ENCODE measurements at regions not wholly inside any gene's neighbourhood (a gene's known extent, or its start where the extent isn't known, plus 50 kb on each side); places are given as distances from the start of the nearest gene placed in this dataset.

DNA sequence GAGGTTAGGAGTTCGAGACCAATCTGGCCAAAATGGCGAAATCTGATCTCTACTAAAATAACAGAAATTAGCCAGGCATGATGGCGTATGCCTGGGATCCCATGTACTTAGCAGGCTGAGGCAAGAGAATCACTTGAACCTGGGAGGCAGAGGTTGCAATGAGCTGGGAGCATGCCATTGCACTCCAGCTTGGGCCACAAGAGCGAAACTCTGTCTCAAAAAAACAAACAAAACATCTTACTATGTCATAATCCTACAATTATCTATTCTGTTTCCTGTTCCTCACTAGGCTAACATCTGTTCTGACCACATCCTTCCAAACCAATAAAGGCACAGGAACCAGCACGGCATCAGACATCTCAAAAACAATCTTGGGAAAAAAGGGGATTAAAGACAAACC lies 361.8 kb upstream of the UBE2E3 start:
- intact Hi-C loops (cut with DNase I): no loop called here
- H3K27me3 ChIP-seq: no peaks in the 10 kb centered on the region
- H3K4me1 ChIP-seq: no peaks in the 10 kb centered on the region
- ATAC-seq (no peak), DNase-seq (no peak), FAIRE-seq (no peak)
- no peaks in the 10 kb centered on the region for H3K9me3 ChIP-seq
- TF ChIP-seq, protein P1, sequence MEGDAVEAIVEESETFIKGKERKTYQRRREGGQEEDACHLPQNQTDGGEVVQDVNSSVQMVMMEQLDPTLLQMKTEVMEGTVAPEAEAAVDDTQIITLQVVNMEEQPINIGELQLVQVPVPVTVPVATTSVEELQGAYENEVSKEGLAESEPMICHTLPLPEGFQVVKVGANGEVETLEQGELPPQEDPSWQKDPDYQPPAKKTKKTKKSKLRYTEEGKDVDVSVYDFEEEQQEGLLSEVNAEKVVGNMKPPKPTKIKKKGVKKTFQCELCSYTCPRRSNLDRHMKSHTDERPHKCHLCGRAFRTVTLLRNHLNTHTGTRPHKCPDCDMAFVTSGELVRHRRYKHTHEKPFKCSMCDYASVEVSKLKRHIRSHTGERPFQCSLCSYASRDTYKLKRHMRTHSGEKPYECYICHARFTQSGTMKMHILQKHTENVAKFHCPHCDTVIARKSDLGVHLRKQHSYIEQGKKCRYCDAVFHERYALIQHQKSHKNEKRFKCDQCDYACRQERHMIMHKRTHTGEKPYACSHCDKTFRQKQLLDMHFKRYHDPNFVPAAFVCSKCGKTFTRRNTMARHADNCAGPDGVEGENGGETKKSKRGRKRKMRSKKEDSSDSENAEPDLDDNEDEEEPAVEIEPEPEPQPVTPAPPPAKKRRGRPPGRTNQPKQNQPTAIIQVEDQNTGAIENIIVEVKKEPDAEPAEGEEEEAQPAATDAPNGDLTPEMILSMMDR (IDR thresholded peaks at IDR 0.05): no peak
- H3K4me3 ChIP-seq: no peak overlapping the region
- 79 to 87% methylated on average over 5 of the region's 5 CpGs for WGBS, 2 donors
- H3K36me3 ChIP-seq: no peaks in the 10 kb centered on the region
- H3K27ac ChIP-seq: no peak overlapping the region

DNA sequence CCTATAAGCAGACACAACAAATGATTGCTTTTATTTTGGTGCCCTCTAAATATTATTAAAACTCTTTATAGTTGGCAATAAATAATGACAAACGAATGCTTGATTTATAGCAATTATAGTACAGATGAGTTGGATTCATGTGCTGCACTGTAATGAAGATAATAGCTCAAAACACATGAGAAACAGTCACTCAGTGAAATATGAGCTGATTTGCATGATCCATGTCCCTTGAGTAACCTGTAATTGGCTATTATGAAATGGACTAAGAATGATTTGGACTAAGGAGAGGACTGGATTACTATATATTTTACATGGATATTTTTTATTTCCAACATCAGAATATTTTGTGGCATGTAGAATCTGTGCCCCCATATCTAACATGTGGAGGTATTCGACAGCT lies 365.6 kb upstream of the UBE2E3 start:
- no peaks in the 10 kb centered on the region for H3K36me3 ChIP-seq
- intact Hi-C loops (cut with DNase I): no loop called here
- DNase-seq (no peak), FAIRE-seq (no peak), ATAC-seq (no peak)
- no peaks in the 10 kb centered on the region for H3K9me3 ChIP-seq
- TF ChIP-seq, protein P1 (IDR thresholded peaks at IDR 0.05): no peak
- H3K4me1 ChIP-seq: no peaks in the 10 kb centered on the region
- 67 to 81% methylated on average over 2 of the region's 2 CpGs for WGBS, 2 donors
- no peak overlapping the region for H3K27ac ChIP-seq
- H3K4me3 ChIP-seq: no peak overlapping the region
- no peaks in the 10 kb centered on the region for H3K27me3 ChIP-seq

DNA sequence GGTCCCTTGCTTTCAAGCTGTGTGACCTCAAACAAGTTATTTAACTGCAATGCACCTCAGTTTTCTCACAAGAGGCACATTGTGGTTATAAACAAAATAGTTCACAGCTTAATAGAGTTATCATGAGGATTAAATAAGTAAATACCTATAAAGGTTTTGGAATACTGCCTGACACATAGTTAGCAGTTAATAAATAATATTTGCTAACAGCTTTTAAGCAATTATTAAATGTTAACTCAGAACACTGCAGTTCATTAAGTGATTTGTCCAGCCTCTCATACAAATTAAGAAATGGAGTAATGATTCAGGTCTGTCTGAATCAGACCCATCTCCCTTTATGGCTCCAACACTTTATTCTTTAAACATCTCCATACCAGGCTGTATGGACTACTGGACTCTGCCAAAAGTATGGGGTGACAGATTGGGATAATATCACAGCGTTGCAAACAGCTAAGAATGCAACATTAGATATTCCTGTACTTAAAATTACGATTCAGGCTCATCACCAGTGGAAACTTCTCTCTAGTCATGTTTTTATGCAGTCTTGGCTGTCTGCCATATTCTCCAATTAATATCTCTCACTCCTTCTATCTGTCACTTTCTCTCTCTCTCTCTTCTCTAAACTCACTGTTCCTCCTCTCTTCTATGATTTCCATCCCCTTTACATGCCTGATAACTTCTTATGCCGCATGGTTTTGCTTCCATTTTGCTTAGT lies 370.6 kb upstream of the UBE2E3 start:
- no peak for ATAC-seq
- Histone ChIP-seq H3K36me3 (no peaks in the 10 kb centered on the region), H3K9me3 (no peaks in the 10 kb centered on the region), H3K27me3 (no peaks in the 10 kb centered on the region), H3K4me3 (no peak overlapping the region), H3K4me1 (no peaks in the 10 kb centered on the region), H3K27ac (no peak overlapping the region)
- TF ChIP-seq, protein P1 (IDR thresholded peaks at IDR 0.05): no peak
- no peak for DNase-seq
- WGBS, 2 donors: 47 to 69% methylated on average over 3 of the region's 3 CpGs
- intact Hi-C loops (cut with DNase I): no loop called here
- no peak for FAIRE-seq

DNA sequence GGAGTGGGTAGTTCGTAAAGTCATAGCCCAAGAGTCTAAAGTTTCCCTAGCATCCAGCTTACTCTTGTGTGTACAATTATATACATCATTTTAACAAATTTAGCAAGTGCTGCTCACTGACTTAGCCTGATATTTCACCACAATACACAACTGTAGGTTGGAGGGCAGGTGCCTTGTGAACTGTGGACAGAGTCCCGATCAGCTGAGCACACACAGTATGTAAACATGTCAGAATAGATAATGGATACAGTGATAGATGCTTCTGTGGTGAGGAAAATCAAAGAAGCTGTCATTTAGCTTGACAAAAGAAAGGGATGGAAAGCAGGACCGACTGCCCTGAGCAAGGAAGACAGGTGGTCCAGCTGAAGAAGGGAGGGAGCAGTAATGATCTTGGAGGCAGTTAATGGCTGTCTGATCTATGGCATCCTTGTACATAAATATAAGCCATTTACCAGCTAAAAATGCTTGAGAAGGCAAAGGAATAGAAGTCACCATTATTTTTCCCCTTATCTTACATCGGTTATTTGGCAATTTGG lies 372.8 kb upstream of the UBE2E3 start:
- TF ChIP-seq, protein P1 (IDR thresholded peaks at IDR 0.05): no peak
- intact Hi-C loops (cut with DNase I): no loop called here
- no peaks in the 10 kb centered on the region for H3K4me1 ChIP-seq
- FAIRE-seq: no peak
- no peak for ATAC-seq
- no peaks in the 10 kb centered on the region for H3K27me3 ChIP-seq
- 46 to 48% methylated on average over 4 of the region's 4 CpGs for WGBS, 2 donors
- DNase-seq: no peak
- no peaks in the 10 kb centered on the region for H3K36me3 ChIP-seq
- H3K9me3 ChIP-seq: no peaks in the 10 kb centered on the region
- no peak overlapping the region for H3K27ac ChIP-seq
- no peak overlapping the region for H3K4me3 ChIP-seq

DNA sequence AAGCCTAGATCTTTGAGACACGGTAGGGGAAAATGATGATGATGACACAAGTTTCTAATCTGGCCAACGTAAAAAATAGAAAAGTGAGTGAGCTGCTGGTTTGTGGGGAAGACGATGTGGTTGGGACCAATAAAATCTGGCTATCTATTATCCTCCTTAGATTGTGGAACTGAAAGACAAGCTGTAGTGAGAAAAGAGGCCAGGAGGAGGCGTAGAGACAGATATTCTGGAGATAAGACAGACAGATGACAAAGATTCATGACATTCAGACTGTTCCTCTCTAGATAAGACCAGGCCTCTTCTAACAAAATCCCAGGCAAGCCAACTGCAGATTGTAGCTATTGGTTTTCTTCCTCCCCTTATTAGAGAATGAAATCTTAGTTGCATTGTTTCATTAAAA lies 376.3 kb upstream of the UBE2E3 start:
- TF ChIP-seq, protein P1 (IDR thresholded peaks at IDR 0.05): no peak
- no peak for ATAC-seq
- Histone ChIP-seq H3K9me3 (no peaks in the 10 kb centered on the region), H3K36me3 (no peaks in the 10 kb centered on the region), H3K27me3 (no peaks in the 10 kb centered on the region), H3K27ac (no peak overlapping the region), H3K4me3 (no peak overlapping the region), H3K4me1 (no peaks in the 10 kb centered on the region)
- intact Hi-C loops (cut with DNase I): no loop called here
- no peak for FAIRE-seq
- no peak for DNase-seq
- WGBS, 2 donors: 50 to 53% methylated on average over 4 of the region's 4 CpGs
